Thyroid gland (tissue), 4 donors: ENCODE measurements at regions not wholly inside any gene's neighbourhood (a gene's known extent, or its start where the extent isn't known, plus 50 kb on each side); places are given as distances from the start of the nearest gene placed in this dataset.

Experiments used
- DNase-seq, 2 donors: peaks; one replicate each; pipeline ENCODE4 v3.0.0-alpha.2; 2019
- H3K27ac ChIP-seq, 3 donors: fragments of 200-600 bp; sonication (generic); 1 replicate in 2 of 3; 2 replicates in 1 of 3; pipeline ENCODE4 v1.5.1; 2016 to 2019; ENCODE audit warnings: mild to moderate bottlenecking in 1 of 3, moderate library complexity in 1 of 3
- H3K27me3 ChIP-seq: fragments of 200-600 bp; sonication (generic); one replicate; pipeline ENCODE4 v1.5.1; 2019
- H3K36me3 ChIP-seq, 2 donors: fragments of 200-600 bp; sonication (generic); one replicate each; pipeline ENCODE4 v1.5.1; 2016 to 2019
- H3K4me1 ChIP-seq, 2 donors: fragments of 200-600 bp; sonication (generic); one replicate each; pipeline ENCODE4 v1.5.1; 2017 to 2019
- H3K4me3 ChIP-seq, 3 donors: fragments of 200-600 bp; sonication (generic); replicated peaks in 1 of 3; 1 replicate in 2 of 3; 2 replicates in 1 of 3; pipeline ENCODE4 v1.5.1; 2016; ENCODE audit warnings: mild to moderate bottlenecking in 1 of 3
- H3K9me3 ChIP-seq: fragments of 200-600 bp; sonication (generic); one replicate; pipeline ENCODE4 v1.5.1; 2017
- POLR2A ChIP-seq, 2 donors: fragments of 450-650 bp; IDR thresholded peaks; one replicate each; pipeline ENCODE4 v1.6.1; 2017; ENCODE audit warnings: antibody characterized with exemption in 2 of 2, mild to moderate bottlenecking in 2 of 2, moderate library complexity in 1 of 2
- WGBS, 2 donors: methylation state at CpG; one replicate each; pipeline ENCODE4 v1.1.5; 2017; 5-methylcytosine and 5-hydroxymethylcytosine counted together
- intact Hi-C: fragments of 100-400 bp; cut with DNase I; formaldehyde crosslinking; loops from one replicate; pipeline ENCODE4 v1.15.1; 2023
- TF ChIP-seq, protein P1 (sequence below), 6 experiments: fragments of 200-600 bp in 3 of 6; fragments of 450-650 bp in 3 of 6; sonication (generic) in 3 of 6; IDR thresholded peaks; one replicate each; pipeline ENCODE4 v1.5.1; 2016 to 2019; ENCODE audit warnings: antibody characterized with exemption in 6 of 6, mild to moderate bottlenecking in 2 of 6, inconsistent platforms in 1 of 6, moderate library complexity in 1 of 6

DNA sequence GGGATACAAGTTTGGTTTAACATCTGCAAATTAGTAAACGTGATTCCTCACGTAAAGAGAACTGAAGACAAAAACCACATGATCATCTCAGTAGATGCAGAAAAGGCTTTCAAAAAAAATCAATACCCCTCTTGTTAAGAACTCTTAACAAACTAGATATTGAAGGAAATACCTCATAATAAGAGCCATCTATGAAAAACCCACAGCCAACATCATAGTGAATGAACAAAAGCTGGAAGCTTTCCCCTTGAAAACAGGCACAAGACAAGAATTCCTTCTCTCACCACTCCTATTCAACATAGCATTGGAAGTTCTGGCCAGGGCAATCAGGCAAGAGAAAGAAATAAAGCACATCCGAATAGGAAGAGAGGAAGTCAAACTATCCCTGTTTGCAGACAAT, 160.5 kb downstream of the CSNK2A3 start:
- Histone ChIP-seq H3K4me3 (no peak overlapping the region), H3K36me3 (no peaks in the 10 kb centered on the region), H3K27ac (no peak overlapping the region), H3K27me3 (no peaks in the 10 kb centered on the region), H3K9me3 (no peaks in the 10 kb centered on the region), H3K4me1 (no peaks in the 10 kb centered on the region)
- no peak for TF ChIP-seq POLR2A (IDR thresholded peaks at IDR 0.05)
- TF ChIP-seq, protein P1, sequence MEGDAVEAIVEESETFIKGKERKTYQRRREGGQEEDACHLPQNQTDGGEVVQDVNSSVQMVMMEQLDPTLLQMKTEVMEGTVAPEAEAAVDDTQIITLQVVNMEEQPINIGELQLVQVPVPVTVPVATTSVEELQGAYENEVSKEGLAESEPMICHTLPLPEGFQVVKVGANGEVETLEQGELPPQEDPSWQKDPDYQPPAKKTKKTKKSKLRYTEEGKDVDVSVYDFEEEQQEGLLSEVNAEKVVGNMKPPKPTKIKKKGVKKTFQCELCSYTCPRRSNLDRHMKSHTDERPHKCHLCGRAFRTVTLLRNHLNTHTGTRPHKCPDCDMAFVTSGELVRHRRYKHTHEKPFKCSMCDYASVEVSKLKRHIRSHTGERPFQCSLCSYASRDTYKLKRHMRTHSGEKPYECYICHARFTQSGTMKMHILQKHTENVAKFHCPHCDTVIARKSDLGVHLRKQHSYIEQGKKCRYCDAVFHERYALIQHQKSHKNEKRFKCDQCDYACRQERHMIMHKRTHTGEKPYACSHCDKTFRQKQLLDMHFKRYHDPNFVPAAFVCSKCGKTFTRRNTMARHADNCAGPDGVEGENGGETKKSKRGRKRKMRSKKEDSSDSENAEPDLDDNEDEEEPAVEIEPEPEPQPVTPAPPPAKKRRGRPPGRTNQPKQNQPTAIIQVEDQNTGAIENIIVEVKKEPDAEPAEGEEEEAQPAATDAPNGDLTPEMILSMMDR (IDR thresholded peaks at IDR 0.05) = no peak
- no peak for DNase-seq
- 91% methylated on average over 3 of the region's 3 CpGs for WGBS, 2 donors
- intact Hi-C loops = no loop called here

DNA sequence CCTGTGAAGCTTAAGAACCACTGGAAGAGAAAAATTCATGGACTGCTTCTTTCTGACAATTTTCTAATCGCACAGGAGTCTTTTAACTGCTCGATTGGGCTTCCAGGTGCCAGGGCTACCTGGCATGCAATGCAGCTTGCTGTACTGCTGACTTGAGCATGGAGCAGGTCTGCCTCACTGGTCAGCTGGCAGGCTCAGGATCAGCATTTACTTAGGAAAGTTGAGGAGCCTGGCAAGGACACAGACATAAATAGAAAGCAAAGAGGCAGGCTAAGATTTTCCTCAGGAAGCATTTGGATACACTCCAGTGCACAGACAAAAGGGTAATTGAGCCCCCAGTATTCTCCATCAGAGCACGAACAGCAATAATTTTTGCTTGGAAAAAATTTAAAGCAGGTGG, 163.5 kb downstream of the CSNK2A3 start:
- intact Hi-C loops = no loop called here
- 33 to 35% methylated on average over 3 of the region's 3 CpGs for WGBS, 2 donors
- Histone ChIP-seq H3K27me3 (no peaks in the 10 kb centered on the region), H3K4me3 (no peak overlapping the region), H3K4me1 (no peaks in the 10 kb centered on the region), H3K27ac (peak overlapping the region in 1 of 3 donors; percentile 55), H3K9me3 (no peaks in the 10 kb centered on the region), H3K36me3 (no peaks in the 10 kb centered on the region)
- DNase-seq = peak; percentile 82 to 87
- TF ChIP-seq, protein P1 (IDR thresholded peaks at IDR 0.05) = no peak
- TF ChIP-seq POLR2A (IDR thresholded peaks at IDR 0.05) = no peak

DNA sequence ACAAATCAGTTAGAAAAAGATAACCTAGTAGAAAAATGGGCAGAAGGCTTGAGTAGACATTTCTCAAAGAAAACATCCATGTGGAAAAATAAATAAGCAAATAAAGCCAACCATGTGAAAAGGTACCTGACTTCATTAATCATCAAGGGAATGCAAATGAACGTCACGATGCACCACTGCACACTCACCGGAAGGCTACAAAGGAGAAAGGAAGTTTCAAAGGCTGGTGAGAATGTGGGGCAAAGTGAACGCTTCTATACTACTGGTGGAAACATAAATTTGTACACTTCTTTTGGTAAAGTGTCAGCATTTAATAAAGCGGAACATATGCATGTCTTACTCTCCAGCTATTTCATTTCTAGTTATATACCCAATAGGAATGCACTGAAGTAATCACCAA, 166.8 kb downstream of the CSNK2A3 start:
- DNase-seq = no peak
- Histone ChIP-seq H3K4me3 (no peak overlapping the region), H3K4me1 (no peaks in the 10 kb centered on the region), H3K9me3 (no peaks in the 10 kb centered on the region), H3K36me3 (no peaks in the 10 kb centered on the region), H3K27me3 (no peaks in the 10 kb centered on the region), H3K27ac (no peak overlapping the region)
- TF ChIP-seq POLR2A (IDR thresholded peaks at IDR 0.05) = no peak
- TF ChIP-seq, protein P1 (IDR thresholded peaks at IDR 0.05) = no peak
- intact Hi-C loops = no loop called here
- 94 to 95% methylated on average over 5 of the region's 5 CpGs for WGBS, 2 donors

DNA sequence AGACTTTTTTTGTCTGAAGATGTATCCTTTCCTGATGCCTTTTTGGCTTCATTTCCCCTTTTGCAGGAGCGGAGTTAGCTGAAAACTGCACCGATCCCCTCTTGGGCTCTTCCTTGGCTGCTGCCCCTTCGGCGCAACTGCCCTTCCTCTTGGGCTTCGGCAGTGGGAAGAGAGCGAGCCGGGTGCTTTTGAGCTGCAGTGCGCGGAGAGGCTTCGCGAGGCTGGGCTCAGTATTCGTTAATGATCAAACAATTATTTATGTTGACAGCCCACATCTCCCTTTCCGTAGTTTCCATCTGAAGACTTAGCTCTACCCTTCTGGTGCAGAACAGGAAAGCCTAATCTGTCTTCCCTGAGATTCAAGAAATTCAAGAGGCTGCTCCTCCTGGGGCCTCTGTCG, 170.8 kb downstream of the CSNK2A3 start:
- intact Hi-C loops = no loop called here
- no peak overlapping the region for H3K27ac ChIP-seq
- H3K4me3 ChIP-seq = no peak overlapping the region
- H3K9me3 ChIP-seq = no peaks in the 10 kb centered on the region
- DNase-seq = no peak
- H3K27me3 ChIP-seq = no peaks in the 10 kb centered on the region
- no peaks in the 10 kb centered on the region for H3K4me1 ChIP-seq
- TF ChIP-seq POLR2A (IDR thresholded peaks at IDR 0.05) = no peak
- TF ChIP-seq, protein P1 (IDR thresholded peaks at IDR 0.05) = no peak
- no peaks in the 10 kb centered on the region for H3K36me3 ChIP-seq
- WGBS, 2 donors = 85 to 91% methylated on average over 14 of the region's 14 CpGs

DNA sequence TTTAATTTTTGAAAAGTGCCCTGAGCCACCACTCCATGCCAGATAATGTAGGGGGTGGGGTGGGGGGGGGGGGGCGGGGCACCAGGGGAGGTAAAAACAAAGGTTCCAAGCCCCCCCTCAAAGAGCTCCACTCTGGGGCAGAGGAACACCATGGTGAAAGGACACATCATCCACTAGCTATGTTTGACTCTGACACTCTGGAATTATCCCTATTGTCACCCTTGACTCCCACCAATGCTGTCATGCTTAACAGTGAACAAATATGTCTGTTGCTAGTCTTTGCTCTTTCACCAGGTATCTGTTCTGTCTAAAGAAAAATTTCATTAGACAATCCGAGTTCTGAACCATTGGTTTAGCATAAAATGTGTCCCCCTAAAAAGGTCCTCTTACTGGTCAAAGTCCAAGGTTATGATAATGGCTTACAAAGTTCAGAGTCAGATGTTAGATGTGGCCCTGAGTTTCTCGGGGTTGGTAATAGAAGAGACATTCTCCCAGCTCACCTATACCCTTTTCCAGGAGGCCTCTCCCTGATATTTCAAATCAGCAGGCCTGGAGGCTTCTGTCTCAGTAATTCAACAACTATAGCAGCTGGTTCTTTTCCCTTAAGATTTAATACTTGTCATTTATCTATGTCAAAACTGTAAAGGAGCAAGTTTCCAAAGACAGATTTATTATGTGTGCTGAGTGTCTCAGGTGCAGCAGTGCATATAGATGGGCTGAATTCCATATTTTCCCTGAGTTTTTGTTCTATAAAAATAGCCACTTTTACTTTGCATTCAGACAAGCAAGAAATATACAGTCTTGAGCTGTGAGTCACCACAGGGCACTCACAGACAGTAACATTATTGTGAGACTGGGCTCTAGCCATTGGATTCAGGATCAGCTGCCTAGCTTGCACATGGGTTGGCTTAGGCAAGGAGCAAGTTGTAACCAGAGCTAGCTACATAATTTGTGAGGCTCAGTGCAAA, 174.1 kb downstream of the CSNK2A3 start:
- intact Hi-C loops = no loop called here
- H3K27ac ChIP-seq = no peak overlapping the region
- TF ChIP-seq POLR2A (IDR thresholded peaks at IDR 0.05) = no peak
- TF ChIP-seq, protein P1 (IDR thresholded peaks at IDR 0.05) = no peak

More for the DNA sequence above, 174.1 kb downstream of the CSNK2A3 start:
- WGBS, 2 donors = 89 to 92% methylated on average over 3 of the region's 3 CpGs
- no peaks in the 10 kb centered on the region for H3K9me3 ChIP-seq
- no peaks in the 10 kb centered on the region for H3K36me3 ChIP-seq
- H3K4me1 ChIP-seq = no peaks in the 10 kb centered on the region
- no peaks in the 10 kb centered on the region for H3K27me3 ChIP-seq
- DNase-seq = no peak
- H3K4me3 ChIP-seq = no peak overlapping the region
